ENCODE measurements at regions not wholly inside any gene's neighbourhood (a gene's known extent, or its start where the extent isn't known, plus 50 kb on each side); places are given as distances from the start of the nearest gene placed in this dataset.

DNA sequence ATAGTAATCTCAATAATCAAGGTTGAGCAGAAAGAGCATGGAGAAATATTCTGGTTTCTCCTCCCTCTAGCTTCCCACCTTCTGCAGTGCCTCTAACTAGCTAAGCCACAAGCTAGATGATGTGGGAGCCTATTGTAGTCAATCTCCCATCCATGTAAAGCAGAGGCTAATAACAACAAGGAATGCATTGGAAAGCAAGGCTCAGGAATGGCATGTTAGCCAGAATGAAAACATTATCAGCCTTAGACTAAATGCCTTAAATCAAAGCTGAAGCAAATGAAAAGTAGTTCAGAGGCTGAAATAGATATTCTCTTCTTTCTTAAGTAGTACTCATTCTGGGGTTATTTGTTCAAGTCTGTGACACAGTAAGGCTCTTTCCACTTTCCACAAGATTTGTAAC is 350.3 kb upstream of the DPPA4 start:
- TF ChIP-seq SP1 (IDR thresholded peaks at IDR 0.05) (no peak), NFRKB (IDR thresholded peaks at IDR 0.05) (no peak), TARDBP (IDR thresholded peaks at IDR 0.05) (no peak), SUZ12 (IDR thresholded peaks at IDR 0.05) (no peak), L3MBTL2 (conservative IDR thresholded peaks at IDR 0.05) (no peak), FOXA1 (IDR thresholded peaks at IDR 0.05) (no peak)

Data from HEK293T (cell line).